Spleen (tissue), 11 donors: ENCODE measurements at regions not wholly inside any gene's neighbourhood (a gene's known extent, or its start where the extent isn't known, plus 50 kb on each side); places are given as distances from the start of the nearest gene placed in this dataset.

Experiments
- DNase-seq: peaks from one replicate; pipeline ENCODE4 v3.0.0-alpha.2; 2020
- H3K27ac ChIP-seq, 8 donors: fragments of 200-600 bp; sonication (generic) in 7 of 8; 1 replicate in 4 of 8; 2 replicates in 4 of 8; pipeline versions ENCODE4 v1.5.0 to v1.8.0; 2016 to 2021; ENCODE audit warnings: inconsistent platforms in 4 of 8, mild to moderate bottlenecking in 4 of 8, moderate library complexity in 1 of 8
- H3K27me3 ChIP-seq, 7 donors: fragments of 200-600 bp; sonication (generic) in 6 of 7; replicated peaks in 1 of 7; 1 replicate in 4 of 7; 2 replicates in 3 of 7; pipeline versions ENCODE4 v1.5.0 to v1.8.0; 2016 to 2021; ENCODE audit warnings: inconsistent platforms in 3 of 7, mild to moderate bottlenecking in 1 of 7
- H3K36me3 ChIP-seq, 6 donors: fragments of 200-600 bp; sonication (generic) in 5 of 6; 1 replicate in 4 of 6; 2 replicates in 2 of 6; pipeline versions ENCODE4 v1.5.0 to v1.8.0; 2016 to 2021; ENCODE audit warnings: inconsistent platforms in 2 of 6
- H3K4me1 ChIP-seq, 6 donors: fragments of 200-600 bp; sonication (generic) in 5 of 6; 1 replicate in 3 of 6; 2 replicates in 3 of 6; pipeline versions ENCODE4 v1.5.0 to v1.8.0; 2016 to 2021; ENCODE audit warnings: inconsistent platforms in 3 of 6
- H3K4me3 ChIP-seq, 8 donors: fragments of 200-600 bp; sonication (generic) in 7 of 8; 1 replicate in 4 of 8; 2 replicates in 4 of 8; pipeline versions ENCODE4 v1.5.0 to v1.8.0; 2016 to 2021; ENCODE audit warnings: inconsistent platforms in 4 of 8, mild to moderate bottlenecking in 4 of 8, moderate library complexity in 2 of 8
- H3K9me3 ChIP-seq, 8 donors: fragments of 200-600 bp; sonication (generic) in 7 of 8; 1 replicate in 4 of 8; 2 replicates in 4 of 8; pipeline versions ENCODE4 v1.5.0 to v1.8.0; 2016 to 2021; ENCODE audit warnings: inconsistent platforms in 4 of 8
- POLR2A ChIP-seq, 3 donors: fragments of 450-650 bp; IDR thresholded peaks; one replicate each; pipeline ENCODE4 v1.5.1; 2017; ENCODE audit warnings: antibody characterized with exemption in 3 of 3, mild to moderate bottlenecking in 1 of 3
- POLR2AphosphoS5 ChIP-seq, 3 donors: sonication (generic); formaldehyde crosslinking; IDR thresholded peaks; one replicate each; pipeline ENCODE4 v1.5.1; 2017; ENCODE audit warnings: antibody characterized with exemption in 3 of 3
- WGBS, 5 donors: extraction: QIAGEN DNeasy Blood & Tissue Kit in 3 of 5; methylation state at CpG; one replicate each; pipeline versions ENCODE4 v1.1.5 to v1.1.7; 2013 to 2018; 5-methylcytosine and 5-hydroxymethylcytosine counted together
- intact Hi-C: fragments of 100-400 bp; cut with DNase I; formaldehyde crosslinking; loops from one replicate; pipeline ENCODE4 v1.15.0; 2023; ENCODE audit warnings: low total_unique reads
- TF ChIP-seq, protein P1 (sequence below), 11 experiments: fragments of 200-600 bp in 7 of 11; fragments of 450-650 bp in 4 of 11; sonication (generic) in 4 of 11; IDR thresholded peaks in 8 of 11; conservative IDR thresholded peaks in 3 of 11; 1 replicate in 7 of 11; 2 replicates in 4 of 11; pipeline versions ENCODE4 v1.4.0 to v1.8.0; 2016 to 2021; ENCODE audit warnings: antibody characterized with exemption in 11 of 11, inconsistent platforms in 4 of 11, mild to moderate bottlenecking in 1 of 11
- donor health status: healthy with polysubstance abuse.
- donor health status: DM: no; HTN: no; CAD: no; lungs with moderate emphysema.
- donor health status: DM: no; HTN: no; CAD: no.
- donor health status: Bipolar disorder and iron deficiency.
- donor health status: healthy.
- donor health status: DM: no; HTN: no; CAD: no.
- donor health status: DM: yes; HTN: yes; CAD: no.

DNA sequence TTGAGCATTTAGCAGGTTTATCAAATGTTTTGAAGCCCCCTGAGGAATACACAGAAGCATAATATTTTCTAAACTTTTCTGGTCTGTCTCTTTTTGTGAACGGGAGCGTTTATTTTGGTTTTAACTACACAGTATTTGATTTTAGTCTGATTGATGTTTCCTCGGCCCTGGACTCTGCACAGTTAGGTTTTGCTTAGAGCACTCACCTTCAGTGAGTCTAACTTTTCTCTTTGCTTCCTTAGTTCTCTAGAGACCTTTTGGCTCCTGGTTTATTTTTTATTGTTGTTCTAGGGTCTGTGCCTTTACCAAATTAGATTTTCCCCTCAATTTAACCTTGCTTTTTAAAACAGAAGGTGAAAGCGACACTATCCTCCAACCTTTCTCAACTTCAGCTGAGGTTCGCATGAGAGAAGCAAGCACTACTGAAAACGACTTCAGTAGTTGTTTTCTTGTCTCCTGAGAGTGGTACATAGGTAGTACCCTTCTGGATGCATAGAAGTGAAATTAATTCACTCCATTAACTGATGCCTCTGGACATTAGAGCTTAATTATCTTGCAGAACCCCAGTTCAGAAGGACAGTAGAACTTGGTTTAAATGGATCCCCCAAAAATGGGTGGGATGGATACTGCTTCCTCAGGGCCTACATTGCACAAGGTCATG, 166.7 kb upstream of the ELL2 start:
- intact Hi-C loops = no loop called here
- DNase-seq = no peak

DNA sequence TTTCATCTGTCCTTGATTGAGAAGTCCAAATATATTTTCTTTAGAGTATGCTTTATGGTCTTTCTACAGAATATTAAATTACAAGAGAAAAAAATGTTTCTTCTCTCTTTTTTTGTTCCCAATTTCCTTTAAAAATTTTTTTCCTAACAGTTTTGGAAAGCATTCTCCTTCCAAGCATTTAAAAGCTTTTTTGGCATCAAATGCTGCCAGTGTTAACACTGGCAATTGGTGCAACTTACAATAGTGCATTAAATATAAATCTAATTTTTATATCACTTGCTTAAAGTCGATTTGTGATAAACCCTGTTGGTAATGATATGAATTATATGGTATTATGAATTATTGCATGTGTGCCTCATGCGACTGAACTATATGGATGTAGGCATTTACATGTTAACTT, 165.9 kb upstream of the ELL2 start:
- H3K27me3 ChIP-seq = no peaks in the 10 kb centered on the region
- H3K36me3 ChIP-seq = no peaks in the 10 kb centered on the region
- H3K4me1 ChIP-seq = no peaks in the 10 kb centered on the region
- intact Hi-C loops = no loop called here
- H3K4me3 ChIP-seq = no peak overlapping the region
- H3K27ac ChIP-seq = no peak overlapping the region
- TF ChIP-seq POLR2AphosphoS5 (IDR thresholded peaks at IDR 0.05) (no peak), POLR2A (IDR thresholded peaks at IDR 0.05) (no peak)
- TF ChIP-seq, protein P1, sequence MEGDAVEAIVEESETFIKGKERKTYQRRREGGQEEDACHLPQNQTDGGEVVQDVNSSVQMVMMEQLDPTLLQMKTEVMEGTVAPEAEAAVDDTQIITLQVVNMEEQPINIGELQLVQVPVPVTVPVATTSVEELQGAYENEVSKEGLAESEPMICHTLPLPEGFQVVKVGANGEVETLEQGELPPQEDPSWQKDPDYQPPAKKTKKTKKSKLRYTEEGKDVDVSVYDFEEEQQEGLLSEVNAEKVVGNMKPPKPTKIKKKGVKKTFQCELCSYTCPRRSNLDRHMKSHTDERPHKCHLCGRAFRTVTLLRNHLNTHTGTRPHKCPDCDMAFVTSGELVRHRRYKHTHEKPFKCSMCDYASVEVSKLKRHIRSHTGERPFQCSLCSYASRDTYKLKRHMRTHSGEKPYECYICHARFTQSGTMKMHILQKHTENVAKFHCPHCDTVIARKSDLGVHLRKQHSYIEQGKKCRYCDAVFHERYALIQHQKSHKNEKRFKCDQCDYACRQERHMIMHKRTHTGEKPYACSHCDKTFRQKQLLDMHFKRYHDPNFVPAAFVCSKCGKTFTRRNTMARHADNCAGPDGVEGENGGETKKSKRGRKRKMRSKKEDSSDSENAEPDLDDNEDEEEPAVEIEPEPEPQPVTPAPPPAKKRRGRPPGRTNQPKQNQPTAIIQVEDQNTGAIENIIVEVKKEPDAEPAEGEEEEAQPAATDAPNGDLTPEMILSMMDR (IDR thresholded peaks at IDR 0.05 in 8 of 11, conservative IDR thresholded peaks at IDR 0.05 in 3 of 11) = no peak
- H3K9me3 ChIP-seq = no peaks in the 10 kb centered on the region
- no peak for DNase-seq
- WGBS, 5 donors = 80 to 89% (median 84%) methylated on average over 2 of the region's 2 CpGs

More for the DNA sequence above, 166.7 kb upstream of the ELL2 start:
- no peak overlapping the region for H3K27ac ChIP-seq
- no peaks in the 10 kb centered on the region for H3K27me3 ChIP-seq
- no peak overlapping the region for H3K4me3 ChIP-seq
- 87 to 91% (median 90%) methylated on average over 6 of the region's 6 CpGs for WGBS, 5 donors
- TF ChIP-seq POLR2AphosphoS5 (IDR thresholded peaks at IDR 0.05) = no peak
- TF ChIP-seq, protein P1 (IDR thresholded peaks at IDR 0.05 in 8 of 11, conservative IDR thresholded peaks at IDR 0.05 in 3 of 11) = no peak
- TF ChIP-seq POLR2A (IDR thresholded peaks at IDR 0.05) = no peak
- no peaks in the 10 kb centered on the region for H3K9me3 ChIP-seq
- no peaks in the 10 kb centered on the region for H3K36me3 ChIP-seq
- H3K4me1 ChIP-seq = no peaks in the 10 kb centered on the region

DNA sequence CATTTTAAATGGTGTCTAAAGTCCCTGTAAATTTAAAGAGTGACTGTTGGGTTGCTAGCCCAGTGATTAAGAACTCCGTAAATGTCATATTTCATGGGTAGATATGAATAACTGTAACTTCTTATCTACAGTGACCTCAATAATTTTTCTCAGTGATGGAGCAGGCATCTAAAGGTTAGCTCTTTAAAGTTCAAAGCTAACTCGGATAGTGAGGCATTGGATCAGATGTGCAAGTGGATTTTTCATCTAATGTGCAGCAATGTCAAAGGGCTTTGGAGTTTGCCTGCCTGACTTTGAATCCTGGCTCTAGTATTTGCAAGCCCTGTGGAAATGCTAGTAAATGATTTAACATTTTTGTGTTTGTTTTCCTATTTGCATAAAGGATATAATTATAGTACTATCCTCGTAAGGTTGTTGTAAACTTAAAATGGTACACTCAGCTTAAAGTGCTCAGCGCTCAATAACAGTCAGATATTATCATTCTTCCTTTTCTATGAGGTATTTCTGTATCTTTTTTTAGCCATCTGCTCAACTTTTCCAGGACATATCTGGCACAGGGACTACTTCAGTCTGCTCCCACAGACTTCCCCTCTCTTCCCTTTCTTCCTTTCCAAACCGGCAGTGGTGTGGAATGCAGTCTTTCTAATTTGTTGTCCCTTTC, 163.7 kb upstream of the ELL2 start:
- Histone ChIP-seq H3K9me3 (no peaks in the 10 kb centered on the region), H3K4me3 (no peak overlapping the region), H3K27ac (no peak overlapping the region), H3K36me3 (no peaks in the 10 kb centered on the region), H3K4me1 (no peaks in the 10 kb centered on the region), H3K27me3 (no peaks in the 10 kb centered on the region)
- no peak for TF ChIP-seq POLR2A (IDR thresholded peaks at IDR 0.05)
- TF ChIP-seq, protein P1 (IDR thresholded peaks at IDR 0.05 in 8 of 11, conservative IDR thresholded peaks at IDR 0.05 in 3 of 11) = no peak
- TF ChIP-seq POLR2AphosphoS5 (IDR thresholded peaks at IDR 0.05) = no peak
- no peak for DNase-seq
- intact Hi-C loops = no loop called here
- 53 to 65% (median 59%) methylated on average over 5 of the region's 5 CpGs for WGBS, 5 donors

DNA sequence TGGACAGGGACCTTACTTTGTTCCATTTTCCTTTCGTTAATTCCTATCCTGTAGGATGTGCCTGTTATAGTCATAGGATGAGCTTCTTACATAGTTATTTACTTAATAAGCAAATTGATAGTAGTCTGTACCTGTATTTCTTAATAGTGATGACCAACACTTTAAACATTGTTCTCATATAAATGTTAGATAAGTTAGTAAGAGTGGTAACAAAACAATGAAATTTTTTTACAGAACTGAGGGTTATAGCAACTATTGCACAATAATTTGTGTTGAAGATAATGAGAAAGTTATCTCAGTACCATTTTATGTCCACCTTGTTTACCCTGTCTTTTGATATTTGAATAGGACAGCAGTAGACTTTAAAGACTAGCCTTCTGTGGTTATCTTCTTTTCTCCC, 162.9 kb upstream of the ELL2 start:
- H3K27me3 ChIP-seq = no peaks in the 10 kb centered on the region
- no peaks in the 10 kb centered on the region for H3K36me3 ChIP-seq
- WGBS, 5 donors = 89 to 100% (median 93%) methylated on average over 1 of the region's 1 CpG
- H3K4me1 ChIP-seq = no peaks in the 10 kb centered on the region
- intact Hi-C loops = no loop called here
- DNase-seq = no peak
- no peaks in the 10 kb centered on the region for H3K9me3 ChIP-seq
- no peak overlapping the region for H3K27ac ChIP-seq
- H3K4me3 ChIP-seq = no peak overlapping the region
- TF ChIP-seq POLR2A (IDR thresholded peaks at IDR 0.05) (no peak), POLR2AphosphoS5 (IDR thresholded peaks at IDR 0.05) (no peak)
- TF ChIP-seq, protein P1 (IDR thresholded peaks at IDR 0.05 in 8 of 11, conservative IDR thresholded peaks at IDR 0.05 in 3 of 11) = no peak
